BE2C (cell line): ENCODE measurements at regions not wholly inside any gene's neighbourhood (a gene's known extent, or its start where the extent isn't known, plus 50 kb on each side); places are given as distances from the start of the nearest gene placed in this dataset.

Experiments used
- DNase-seq: peaks from one replicate; pipeline ENCODE4 v3.0.0-alpha.2; 2020
- H3K27me3 ChIP-seq: fragments of 250-450 bp; sonication (Bioruptor Pico); 2 replicates; pipeline ENCODE4 v1.5.1; 2020; ENCODE audit warnings: mild to moderate bottlenecking
- H3K36me3 ChIP-seq: fragments of 250-450 bp; sonication (Bioruptor Pico); 2 replicates; pipeline ENCODE4 v1.5.1; 2020; ENCODE audit warnings: mild to moderate bottlenecking
- H3K4me1 ChIP-seq: fragments of 250-450 bp; sonication (Bioruptor Pico); 2 replicates; pipeline ENCODE4 v1.5.1; 2020
- H3K4me3 ChIP-seq: 2 replicates; pipeline ENCODE4 v1.5.1; 2011; ENCODE audit warnings: low read depth, low read length
- H3K9me3 ChIP-seq: fragments of 250-450 bp; sonication (Bioruptor Pico); 2 replicates; pipeline ENCODE4 v1.5.1; 2020
- TF ChIP-seq, protein P1 (sequence below): IDR thresholded peaks from 2 replicates; pipeline ENCODE4 v1.5.1; 2012; ENCODE audit warnings: mild to moderate bottlenecking, low read depth, low read length

DNA sequence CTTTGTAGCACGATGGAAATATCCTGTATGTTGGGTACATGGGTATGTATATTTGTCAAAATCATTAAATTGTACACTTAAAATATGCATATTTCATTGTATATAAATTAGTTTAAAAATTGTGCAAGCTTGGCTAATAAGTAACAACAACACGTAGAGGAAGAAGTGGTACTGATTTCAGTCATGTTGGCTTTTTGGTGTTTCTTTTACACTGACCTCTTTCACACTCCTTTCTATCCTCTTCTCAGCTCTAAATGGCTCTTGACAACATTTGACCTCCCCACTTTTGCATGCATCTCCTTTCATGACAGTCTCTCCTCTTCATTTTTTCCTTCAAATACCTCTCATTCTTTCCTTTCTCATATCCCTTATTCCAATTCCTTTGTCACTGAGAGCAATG, 801.4 kb upstream of the ZEB2 start:
- no peaks in the 10 kb centered on the region for H3K9me3 ChIP-seq
- H3K36me3 ChIP-seq: no peaks in the 10 kb centered on the region
- DNase-seq: no peak
- TF ChIP-seq, protein P1, sequence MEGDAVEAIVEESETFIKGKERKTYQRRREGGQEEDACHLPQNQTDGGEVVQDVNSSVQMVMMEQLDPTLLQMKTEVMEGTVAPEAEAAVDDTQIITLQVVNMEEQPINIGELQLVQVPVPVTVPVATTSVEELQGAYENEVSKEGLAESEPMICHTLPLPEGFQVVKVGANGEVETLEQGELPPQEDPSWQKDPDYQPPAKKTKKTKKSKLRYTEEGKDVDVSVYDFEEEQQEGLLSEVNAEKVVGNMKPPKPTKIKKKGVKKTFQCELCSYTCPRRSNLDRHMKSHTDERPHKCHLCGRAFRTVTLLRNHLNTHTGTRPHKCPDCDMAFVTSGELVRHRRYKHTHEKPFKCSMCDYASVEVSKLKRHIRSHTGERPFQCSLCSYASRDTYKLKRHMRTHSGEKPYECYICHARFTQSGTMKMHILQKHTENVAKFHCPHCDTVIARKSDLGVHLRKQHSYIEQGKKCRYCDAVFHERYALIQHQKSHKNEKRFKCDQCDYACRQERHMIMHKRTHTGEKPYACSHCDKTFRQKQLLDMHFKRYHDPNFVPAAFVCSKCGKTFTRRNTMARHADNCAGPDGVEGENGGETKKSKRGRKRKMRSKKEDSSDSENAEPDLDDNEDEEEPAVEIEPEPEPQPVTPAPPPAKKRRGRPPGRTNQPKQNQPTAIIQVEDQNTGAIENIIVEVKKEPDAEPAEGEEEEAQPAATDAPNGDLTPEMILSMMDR: no peak
- H3K4me3 ChIP-seq: no peak overlapping the region
- H3K4me1 ChIP-seq: no peaks in the 10 kb centered on the region
- no peaks in the 10 kb centered on the region for H3K27me3 ChIP-seq

DNA sequence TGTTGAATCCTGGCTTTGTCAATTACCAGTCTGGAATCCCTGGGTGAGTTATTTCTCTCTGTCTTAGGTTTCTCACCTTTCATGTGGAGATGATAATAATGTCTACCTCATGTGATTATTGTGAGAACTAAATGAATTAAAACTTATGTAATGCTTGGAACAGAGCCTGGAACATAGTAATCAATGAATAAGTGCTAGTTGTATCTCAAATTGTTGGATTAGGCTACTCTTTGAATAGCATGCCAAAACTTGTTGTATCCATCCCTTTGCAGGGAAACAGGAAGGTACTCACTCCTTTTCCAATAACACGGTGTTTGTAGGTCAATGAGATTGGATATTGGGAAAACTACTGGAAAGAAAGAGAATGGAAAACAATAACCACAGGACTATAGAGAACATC, 796.6 kb upstream of the ZEB2 start:
- no peak for DNase-seq
- H3K4me1 ChIP-seq: no peaks in the 10 kb centered on the region
- no peaks in the 10 kb centered on the region for H3K27me3 ChIP-seq
- no peak overlapping the region for H3K4me3 ChIP-seq
- H3K9me3 ChIP-seq: no peaks in the 10 kb centered on the region
- TF ChIP-seq, protein P1: no peak
- H3K36me3 ChIP-seq: no peaks in the 10 kb centered on the region

DNA sequence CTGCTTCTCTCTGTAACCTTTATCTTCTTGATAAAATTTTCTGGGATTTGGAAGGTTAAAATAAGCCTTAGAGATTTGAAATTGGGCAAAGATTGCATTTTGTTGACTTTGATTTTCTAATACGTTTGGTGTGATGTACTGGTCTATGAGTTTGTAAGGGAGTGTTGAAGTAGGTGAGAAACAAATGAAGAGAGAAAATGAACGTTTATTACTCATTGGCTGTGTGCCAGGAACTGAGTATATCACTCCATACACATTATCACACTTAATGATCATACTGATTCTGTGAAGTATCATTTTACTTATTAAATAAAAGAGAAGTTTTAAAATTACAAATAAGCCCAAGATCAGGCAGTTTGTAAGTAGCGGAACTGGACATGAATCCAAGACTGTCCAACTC, 795.1 kb upstream of the ZEB2 start:
- Histone ChIP-seq H3K4me1 (no peaks in the 10 kb centered on the region), H3K36me3 (no peaks in the 10 kb centered on the region), H3K4me3 (no peak overlapping the region), H3K9me3 (no peaks in the 10 kb centered on the region), H3K27me3 (no peaks in the 10 kb centered on the region)
- TF ChIP-seq, protein P1: no peak
- no peak for DNase-seq

DNA sequence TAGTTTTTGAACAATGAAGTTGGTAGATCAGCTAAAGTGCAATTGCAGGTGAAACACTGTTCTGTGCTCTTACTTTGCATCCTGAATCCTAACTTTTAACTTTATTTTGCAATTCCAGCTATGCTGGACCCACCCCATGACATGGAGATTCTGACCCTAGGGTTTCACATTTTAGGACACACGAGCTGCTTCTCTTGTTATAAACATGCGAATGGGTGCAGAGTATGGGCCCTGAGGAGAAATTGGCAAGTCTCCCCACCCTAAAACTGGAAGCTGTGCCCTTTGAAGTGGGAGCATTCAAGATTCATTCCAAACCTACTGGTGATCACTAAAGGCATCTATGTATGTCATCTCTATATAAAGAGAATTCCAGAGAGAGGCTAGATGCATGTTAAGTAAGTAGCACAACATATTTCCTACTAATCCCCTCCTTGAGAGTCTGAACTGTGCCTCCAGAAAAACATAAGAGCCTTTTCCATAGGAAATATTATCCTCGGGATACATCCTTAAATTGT, 794.3 kb upstream of the ZEB2 start:
- H3K4me3 ChIP-seq: no peak overlapping the region
- no peaks in the 10 kb centered on the region for H3K9me3 ChIP-seq

DNA sequence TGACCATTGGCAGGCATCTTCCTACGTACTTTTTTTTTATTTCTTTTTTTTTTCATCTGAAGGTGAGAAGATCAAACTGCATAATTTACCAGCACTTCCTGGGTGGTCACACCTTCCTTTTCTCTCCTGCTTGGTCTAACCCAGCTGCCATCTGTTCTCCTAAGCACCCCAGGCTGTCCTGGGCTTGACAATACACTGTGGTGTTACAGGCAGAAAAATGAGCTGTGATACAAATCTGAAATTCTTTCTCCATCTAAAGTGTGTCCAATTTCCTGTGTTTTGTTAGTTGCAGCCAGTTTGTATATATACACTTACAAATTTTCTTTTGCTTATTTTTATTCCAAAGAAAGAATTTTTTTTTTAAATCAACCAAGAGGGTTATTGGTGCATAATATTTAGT, 786.0 kb upstream of the ZEB2 start:
- no peaks in the 10 kb centered on the region for H3K9me3 ChIP-seq
- TF ChIP-seq, protein P1: no peak
- no peaks in the 10 kb centered on the region for H3K36me3 ChIP-seq
- no peaks in the 10 kb centered on the region for H3K27me3 ChIP-seq
- H3K4me1 ChIP-seq: no peaks in the 10 kb centered on the region
- no peak overlapping the region for H3K4me3 ChIP-seq
- DNase-seq: no peak

More for the DNA sequence above, 794.3 kb upstream of the ZEB2 start:
- TF ChIP-seq, protein P1: no peak
- no peaks in the 10 kb centered on the region for H3K27me3 ChIP-seq
- DNase-seq: no peak
- H3K4me1 ChIP-seq: no peaks in the 10 kb centered on the region
- no peaks in the 10 kb centered on the region for H3K36me3 ChIP-seq

DNA sequence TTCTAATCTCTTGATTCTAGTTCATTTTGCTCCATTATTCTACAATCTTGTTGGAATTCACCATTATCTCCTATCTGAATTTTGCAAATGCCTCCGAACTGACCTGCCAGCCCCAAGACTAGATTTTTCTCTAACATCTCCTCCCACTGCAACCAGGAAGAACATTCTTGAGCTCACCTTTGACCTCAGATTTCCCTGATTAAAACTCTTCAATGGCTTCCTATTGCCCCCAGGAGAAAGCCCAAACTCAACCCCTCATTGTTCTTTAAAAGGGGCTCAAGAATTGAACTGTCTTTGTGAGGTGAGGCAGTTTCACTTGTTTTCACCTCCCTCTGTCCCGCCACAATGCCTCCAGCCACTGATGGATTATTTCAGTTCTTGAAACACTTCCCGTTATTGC, 784.6 kb upstream of the ZEB2 start:
- DNase-seq: no peak
- Histone ChIP-seq H3K36me3 (no peaks in the 10 kb centered on the region), H3K4me3 (no peak overlapping the region), H3K9me3 (no peaks in the 10 kb centered on the region), H3K27me3 (no peaks in the 10 kb centered on the region), H3K4me1 (no peaks in the 10 kb centered on the region)
- TF ChIP-seq, protein P1: no peak
